Nucleus accumbens (tissue), 56 donors: ENCODE measurements at regions not wholly inside any gene's neighbourhood (a gene's known extent, or its start where the extent isn't known, plus 50 kb on each side); places are given as distances from the start of the nearest gene placed in this dataset.
"Not testable (repeated sequence)": the region's sequence is repeated elsewhere in the genome, so short reads cannot be mapped to it uniquely, and the experiment has no call there.

ENCODE experiments used
- DNase-seq, 56 donors: peaks; one replicate each; lab custom pipeline; 2025; lab: John Stamatoyannopoulos, UW

DNA sequence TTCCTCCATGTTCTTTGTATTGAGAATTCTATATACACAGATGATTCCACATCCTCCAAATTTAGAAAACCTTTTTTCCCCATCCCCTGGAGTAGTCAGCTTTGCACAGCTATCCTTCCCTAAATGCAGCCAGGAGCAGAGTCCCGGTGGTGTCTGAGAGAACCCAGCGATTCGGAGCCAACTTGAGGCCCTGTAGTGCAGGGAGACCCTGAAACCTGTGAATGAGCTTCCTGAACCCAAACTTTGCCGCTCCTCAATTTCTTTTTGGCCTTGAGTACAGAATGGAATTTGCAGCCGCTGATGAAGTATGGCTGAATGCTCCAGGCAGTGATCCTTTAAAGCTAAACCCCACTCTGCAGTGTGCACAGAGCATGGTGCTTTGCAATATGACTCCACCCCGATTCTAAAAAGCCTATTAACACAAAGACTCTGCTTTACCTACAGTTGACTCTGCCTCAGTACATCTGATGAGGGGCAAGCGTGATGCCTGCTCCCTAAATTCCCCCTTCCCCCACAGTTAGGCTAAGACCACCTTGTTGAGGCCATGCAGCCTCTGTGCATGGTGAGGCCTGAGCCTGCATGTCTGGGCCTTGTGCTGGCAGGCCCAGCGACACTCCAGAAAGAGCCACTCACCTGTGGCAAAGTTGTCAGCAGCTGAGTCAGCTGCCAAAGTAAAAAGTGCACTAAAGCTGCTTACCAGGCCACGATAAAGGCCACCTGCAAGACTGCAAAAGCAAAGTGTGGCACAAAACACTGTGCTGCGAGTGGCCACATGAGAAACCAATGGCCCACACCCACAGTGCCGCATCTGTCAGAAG is 82.1 kb downstream of the PLEKHG1 start:
- DNase-seq = no peak

DNA sequence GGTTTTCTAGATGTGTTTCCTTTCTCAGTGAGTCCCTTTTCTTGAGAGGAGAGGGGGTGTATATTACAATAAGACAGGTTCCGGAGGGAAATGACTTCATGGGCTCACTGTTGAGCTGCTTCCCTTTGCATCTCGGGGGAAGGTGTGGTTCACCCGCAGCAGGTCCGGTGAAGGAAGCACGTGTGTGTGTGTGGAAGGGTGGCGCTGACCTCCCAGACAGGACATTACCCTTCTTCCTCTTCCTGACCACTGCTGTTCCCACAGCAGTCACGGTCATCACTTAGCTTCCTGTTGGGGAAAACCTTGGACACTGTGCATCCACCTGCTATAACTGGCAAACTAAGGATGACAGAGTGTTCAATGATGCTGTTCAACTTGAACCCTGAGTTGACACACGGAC is 83.6 kb downstream of the PLEKHG1 start:
- DNase-seq = no peak

GRCh38 chr6:150684161-150684560 is 84.5 kb downstream of the PLEKHG1 start:
- DNase-seq = no peak

GRCh38 chr6:150684714-150685459 is 85.2 kb downstream of the PLEKHG1 start:
- no peak for DNase-seq

DNA sequence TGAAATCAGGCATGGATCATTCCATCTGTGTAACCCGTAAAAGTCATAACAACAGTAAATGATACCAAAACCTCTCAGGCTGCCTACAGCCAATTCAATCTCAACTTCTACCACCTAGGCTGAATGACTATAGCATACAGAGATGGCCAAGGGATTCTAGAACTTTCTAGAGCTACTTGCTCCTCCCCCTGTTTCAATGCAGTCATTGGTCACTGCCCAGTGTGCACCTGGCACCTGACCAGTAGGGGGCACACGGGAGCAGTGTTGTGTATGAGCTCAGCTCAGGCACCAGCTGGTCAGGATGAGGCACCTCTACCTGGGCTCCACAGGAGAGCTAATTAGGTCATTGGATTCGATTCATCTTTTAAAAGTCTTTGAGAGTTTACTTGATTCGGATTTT is 86.2 kb downstream of the PLEKHG1 start:
- DNase-seq = peak in 4 of 56 donors; percentile 13 to 35 (median 30)

DNA sequence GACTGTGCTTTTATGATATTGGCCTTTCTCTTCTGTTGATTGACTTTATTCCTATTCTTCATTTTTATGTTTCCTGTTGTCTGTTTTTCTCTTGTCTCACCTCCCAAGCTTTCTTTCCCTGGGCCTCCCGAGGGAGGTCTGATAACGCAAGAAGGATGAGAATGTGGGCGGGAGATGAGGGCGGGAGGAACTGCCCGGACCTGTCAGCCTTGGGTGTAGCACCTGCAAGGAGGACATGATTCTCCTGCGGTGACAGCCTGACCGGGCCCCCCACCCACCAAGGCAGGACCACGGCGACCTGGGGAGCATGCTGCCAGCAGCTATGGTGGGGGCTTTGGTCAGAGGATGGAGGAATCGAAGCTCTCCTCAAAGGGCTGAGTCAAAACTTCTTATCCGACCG is 86.9 kb downstream of the PLEKHG1 start:
- DNase-seq = no peak

GRCh38 chr6:150687508-150687907 is 87.8 kb downstream of the PLEKHG1 start:
- no peak for DNase-seq

DNA sequence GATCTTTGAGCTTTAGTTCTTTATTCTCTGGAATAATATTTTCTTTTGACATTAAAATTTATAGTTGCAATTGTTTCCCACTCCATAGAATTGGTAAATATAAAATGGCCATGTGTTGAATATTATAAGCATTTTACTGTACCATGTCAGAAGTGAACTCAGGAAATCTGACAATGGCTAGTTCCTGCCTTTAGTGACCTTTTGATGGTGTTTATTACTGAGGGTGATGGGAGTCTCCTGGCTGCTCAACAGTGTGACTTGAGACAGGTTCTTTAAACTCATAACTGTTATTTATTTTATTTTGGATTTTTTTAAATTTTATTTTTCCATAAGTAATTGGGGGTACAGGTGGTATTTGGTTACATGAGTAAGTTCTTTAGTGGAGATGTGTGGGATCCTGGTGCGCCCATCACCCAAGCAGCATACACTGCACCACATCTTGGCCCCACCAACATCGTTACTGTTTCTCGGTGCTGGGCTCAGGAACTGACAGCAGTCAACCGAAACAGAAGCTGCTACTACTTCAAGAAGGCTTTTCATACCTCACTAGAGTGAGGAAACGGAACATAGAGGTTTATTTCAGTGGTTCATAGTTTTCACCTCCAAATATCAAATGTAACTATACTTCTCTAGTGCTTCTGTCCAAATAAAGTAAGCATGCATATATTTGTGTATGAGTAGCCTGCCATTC is 90.4 kb downstream of the PLEKHG1 start:
- no peak for DNase-seq

GRCh38 chr6:150690681-150691080 is 91.0 kb downstream of the PLEKHG1 start:
- DNase-seq = no peak

GRCh38 chr6:150691463-150691862 is 91.8 kb downstream of the PLEKHG1 start:
- DNase-seq = no peak

DNA sequence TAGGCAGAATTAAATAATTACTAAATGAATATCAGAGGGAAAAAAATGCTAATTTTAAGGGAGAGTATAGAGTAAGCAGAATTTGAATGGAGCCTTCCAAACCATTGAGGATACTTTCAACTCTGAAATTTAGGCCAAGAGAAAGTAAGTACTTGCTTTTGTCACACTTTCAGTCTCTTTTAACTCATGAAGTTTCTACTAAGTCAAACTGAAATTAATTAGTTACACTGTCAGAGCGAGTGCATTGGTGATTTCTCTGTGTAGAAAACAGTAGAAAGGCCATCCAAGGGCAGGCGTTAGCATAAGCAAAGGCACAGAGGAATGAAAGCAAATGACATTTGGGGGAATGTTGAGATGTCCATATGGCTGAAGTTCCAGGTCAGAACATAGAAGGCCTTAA is 92.9 kb downstream of the PLEKHG1 start:
- no peak for DNase-seq

DNA sequence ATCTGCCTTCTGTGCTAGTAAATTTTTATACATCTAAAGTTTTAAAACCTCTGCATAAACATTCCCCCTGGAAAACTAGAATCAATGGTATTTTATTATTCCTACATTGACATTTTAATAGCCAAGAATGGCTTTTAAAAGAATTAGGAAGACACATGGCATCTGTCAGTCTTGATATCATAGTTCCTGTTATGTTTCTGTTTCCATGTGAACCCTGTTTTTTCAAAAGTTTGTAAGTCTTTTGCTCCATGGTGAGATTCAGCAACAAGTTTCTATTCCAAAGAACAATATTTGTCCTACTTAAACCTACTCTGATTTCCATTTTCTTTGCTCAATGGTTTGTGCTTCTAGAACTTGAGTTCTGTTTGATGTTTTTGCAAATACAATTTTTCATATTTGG is 95.2 kb downstream of the PLEKHG1 start:
- no peak for DNase-seq

- DNase-seq = no peak
Observed at GRCh38 chr6:150695652-150696051, 96.0 kb downstream of the PLEKHG1 start.

GRCh38 chr6:150696190-150696589 is 96.5 kb downstream of the PLEKHG1 start:
- DNase-seq = peak in 1 of 56 donors; percentile 6

GRCh38 chr6:150696918-150697317 is 97.2 kb downstream of the PLEKHG1 start:
- DNase-seq = not testable (repeated sequence)

DNA sequence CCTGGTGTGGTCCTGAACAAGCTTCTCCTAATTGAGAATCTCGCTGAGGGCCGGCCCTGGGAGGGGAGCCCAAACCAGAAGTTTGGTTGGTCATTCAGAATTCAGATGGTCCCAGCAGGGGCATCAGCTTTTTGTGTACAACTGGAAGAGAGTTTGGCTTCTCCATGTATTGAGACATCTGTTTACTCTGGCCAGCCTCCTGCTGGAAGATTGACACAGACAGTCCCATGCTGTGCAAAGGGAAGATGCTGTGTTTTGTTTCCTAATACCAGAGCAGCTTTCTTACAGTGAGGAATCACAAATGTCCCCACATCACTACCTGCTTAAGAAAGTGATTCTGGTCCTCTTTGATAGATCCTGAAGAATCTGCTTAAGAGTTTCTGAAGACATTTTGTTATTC is 97.8 kb downstream of the PLEKHG1 start:
- no peak for DNase-seq

DNA sequence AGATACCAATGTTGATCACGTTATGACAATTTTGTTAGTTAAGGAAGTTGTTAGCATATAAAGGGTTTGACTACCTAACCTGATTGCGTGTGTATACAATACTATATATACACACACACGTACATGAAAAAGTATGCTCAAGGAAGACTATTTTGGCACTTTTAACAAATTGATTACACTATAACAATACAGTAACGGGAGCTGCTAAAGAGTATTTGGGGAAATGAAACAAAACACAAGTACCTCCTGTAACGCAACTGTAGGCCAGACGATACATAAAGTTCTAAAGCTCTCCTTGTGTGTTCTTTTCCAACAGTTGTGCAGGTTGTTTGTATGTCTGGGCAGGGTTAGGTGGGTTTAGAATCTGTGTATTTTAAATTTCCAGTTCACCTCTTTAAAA is 98.7 kb downstream of the PLEKHG1 start:
- DNase-seq = no peak

DNA sequence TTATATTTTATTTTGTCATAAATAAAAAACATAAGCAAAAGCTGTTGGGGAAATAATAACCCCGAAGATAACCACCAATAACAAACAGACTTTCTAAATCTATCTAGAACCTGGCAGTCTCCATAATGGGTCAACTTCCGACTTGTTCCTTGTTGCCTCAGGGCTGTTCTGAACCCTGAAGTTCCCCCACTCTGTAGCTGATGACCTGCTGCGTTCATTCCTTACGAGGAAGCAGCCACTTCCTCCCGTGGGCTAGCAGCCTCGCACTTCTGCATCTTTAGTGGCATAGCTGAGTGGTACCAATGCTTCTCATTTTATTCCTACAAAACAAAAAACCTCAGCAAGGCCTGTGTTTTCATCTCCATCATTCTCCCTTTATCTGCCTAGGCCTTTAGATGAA is 103.0 kb downstream of the PLEKHG1 start:
- DNase-seq = peak in 1 of 56 donors; percentile 4

- DNase-seq = no peak
Observed at GRCh38 chr6:150704447-150705192, 104.9 kb downstream of the PLEKHG1 start.

GRCh38 chr6:150705392-150705791 is 105.7 kb downstream of the PLEKHG1 start:
- no peak for DNase-seq

DNA sequence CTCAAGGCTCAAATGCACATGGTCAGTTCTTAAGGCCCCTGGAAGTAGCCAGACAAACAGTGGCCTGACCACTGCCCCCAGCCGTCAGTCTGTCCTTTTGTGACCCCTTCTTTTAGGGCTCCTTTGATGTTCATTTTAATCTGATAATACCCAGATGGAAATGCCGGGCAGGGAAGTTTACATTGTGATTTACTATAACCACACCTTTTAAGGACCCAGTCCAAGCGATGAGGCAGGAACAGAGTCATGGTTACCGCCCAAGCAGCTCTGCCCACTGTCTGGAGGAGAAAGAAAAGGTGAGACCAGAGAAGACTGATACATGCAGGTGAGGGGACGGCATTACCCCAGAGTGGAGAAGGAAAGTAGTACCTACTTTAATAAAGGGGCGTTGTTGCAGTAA is 110.6 kb downstream of the PLEKHG1 start:
- no peak for DNase-seq
